ENCODE measurements at regions not wholly inside any gene's neighbourhood (a gene's known extent, or its start where the extent isn't known, plus 50 kb on each side); places are given as distances from the start of the nearest gene placed in this dataset.

GRCh38 chr5:156103155-156103885 lies 223.6 kb upstream of the SGCD start:
- ATAC-seq (no peak), DNase-seq (no peak)
- Histone ChIP-seq H3K4me3 (no peak overlapping the region), H3K27ac (no peak overlapping the region), H3K9me3 (no peaks in the 10 kb centered on the region), H3K36me3 (ENCODE audit: insufficient read depth in 1 of 2, low read depth in 1 of 2) (no peaks in the 10 kb centered on the region), H3K27me3 (ENCODE audit: insufficient read depth in 3 of 3, low read length in 2 of 3) (no peaks in the 10 kb centered on the region), H3K4me1 (no peaks in the 10 kb centered on the region)
- 89 to 91% (median 91%) methylated on average over 2 of the region's 2 CpGs for WGBS, 3 donors
- intact Hi-C loops (cut with DNase I): no loop called here
- TF ChIP-seq, protein P1, sequence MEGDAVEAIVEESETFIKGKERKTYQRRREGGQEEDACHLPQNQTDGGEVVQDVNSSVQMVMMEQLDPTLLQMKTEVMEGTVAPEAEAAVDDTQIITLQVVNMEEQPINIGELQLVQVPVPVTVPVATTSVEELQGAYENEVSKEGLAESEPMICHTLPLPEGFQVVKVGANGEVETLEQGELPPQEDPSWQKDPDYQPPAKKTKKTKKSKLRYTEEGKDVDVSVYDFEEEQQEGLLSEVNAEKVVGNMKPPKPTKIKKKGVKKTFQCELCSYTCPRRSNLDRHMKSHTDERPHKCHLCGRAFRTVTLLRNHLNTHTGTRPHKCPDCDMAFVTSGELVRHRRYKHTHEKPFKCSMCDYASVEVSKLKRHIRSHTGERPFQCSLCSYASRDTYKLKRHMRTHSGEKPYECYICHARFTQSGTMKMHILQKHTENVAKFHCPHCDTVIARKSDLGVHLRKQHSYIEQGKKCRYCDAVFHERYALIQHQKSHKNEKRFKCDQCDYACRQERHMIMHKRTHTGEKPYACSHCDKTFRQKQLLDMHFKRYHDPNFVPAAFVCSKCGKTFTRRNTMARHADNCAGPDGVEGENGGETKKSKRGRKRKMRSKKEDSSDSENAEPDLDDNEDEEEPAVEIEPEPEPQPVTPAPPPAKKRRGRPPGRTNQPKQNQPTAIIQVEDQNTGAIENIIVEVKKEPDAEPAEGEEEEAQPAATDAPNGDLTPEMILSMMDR (IDR thresholded peaks at IDR 0.05): no peak

DNA sequence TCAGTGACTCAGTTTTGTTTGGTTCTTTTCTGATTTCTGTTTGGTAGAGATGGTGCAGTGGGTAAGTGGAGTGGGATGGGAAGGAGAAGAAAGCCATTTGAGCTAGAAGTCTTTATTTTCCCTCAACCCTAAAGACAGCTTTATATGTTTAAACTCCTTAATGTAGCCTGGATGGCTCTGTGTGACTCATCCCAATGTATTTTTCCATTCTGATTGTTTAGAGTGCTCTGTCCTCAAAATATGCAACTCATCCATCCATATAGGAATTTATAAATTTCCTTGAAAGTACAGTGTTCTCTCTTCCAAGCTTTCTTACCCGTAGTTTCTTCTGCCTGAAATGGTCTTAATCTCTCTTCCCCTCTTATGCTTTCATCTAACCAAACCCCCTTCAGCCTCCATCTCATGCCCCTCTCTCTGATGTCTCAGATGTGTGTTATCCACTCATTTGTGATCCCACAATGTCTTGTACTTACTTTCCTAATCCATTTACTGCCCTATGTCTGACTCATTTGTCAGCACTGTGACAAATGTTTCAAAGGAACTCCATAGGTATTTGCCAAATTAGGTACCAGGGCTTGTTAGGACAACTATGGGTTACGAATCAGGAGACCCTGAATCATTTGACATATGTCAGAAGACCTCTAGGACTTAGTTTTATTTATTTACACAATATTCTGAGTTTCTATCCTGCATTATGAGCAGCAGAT lies 217.5 kb upstream of the SGCD start:
- WGBS, 3 donors: 70 to 85% (median 78%) methylated on average over 2 of the region's 2 CpGs
- no peak overlapping the region for H3K27ac ChIP-seq
- no peak for DNase-seq
- intact Hi-C loops (cut with DNase I): no loop called here
- ATAC-seq: no peak
- TF ChIP-seq, protein P1 (IDR thresholded peaks at IDR 0.05): no peak
- H3K4me1 ChIP-seq: no peaks in the 10 kb centered on the region
- no peaks in the 10 kb centered on the region for H3K9me3 ChIP-seq
- no peaks in the 10 kb centered on the region for H3K27me3 ChIP-seq (ENCODE audit: insufficient read depth in 3 of 3, low read length in 2 of 3)
- H3K4me3 ChIP-seq: no peak overlapping the region
- no peaks in the 10 kb centered on the region for H3K36me3 ChIP-seq (ENCODE audit: insufficient read depth in 1 of 2, low read depth in 1 of 2)

DNA sequence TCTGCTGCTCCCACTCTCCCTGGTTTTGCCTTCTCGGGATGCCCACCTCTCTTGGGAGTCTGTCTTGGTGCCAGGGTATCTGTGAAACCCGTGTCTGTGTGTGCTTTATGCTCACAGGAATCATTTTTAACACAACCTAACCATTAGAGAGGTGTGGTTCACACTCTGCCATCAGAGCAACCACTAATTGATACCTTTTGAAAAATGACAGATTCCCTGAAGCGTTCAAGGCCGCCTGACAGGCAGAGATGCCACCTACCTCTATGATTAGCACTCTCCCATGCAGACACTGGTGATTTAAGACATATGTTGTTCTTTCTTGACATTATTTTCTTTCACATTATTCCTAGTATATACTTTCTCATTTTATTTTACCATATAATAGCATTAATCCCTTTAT lies 207.3 kb upstream of the SGCD start:
- WGBS, 3 donors: 87 to 89% (median 87%) methylated on average over 4 of the region's 4 CpGs
- ATAC-seq: no peak
- no peaks in the 10 kb centered on the region for H3K9me3 ChIP-seq
- H3K27me3 ChIP-seq (ENCODE audit: insufficient read depth in 3 of 3, low read length in 2 of 3): no peaks in the 10 kb centered on the region
- DNase-seq: no peak
- no peaks in the 10 kb centered on the region for H3K36me3 ChIP-seq (ENCODE audit: insufficient read depth in 1 of 2, low read depth in 1 of 2)
- no peak overlapping the region for H3K27ac ChIP-seq
- no peak overlapping the region for H3K4me3 ChIP-seq
- H3K4me1 ChIP-seq: peaks cover 11% of the 10 kb centered on the region
- TF ChIP-seq, protein P1 (IDR thresholded peaks at IDR 0.05): no peak
- intact Hi-C loops (cut with DNase I): no loop called here

DNA sequence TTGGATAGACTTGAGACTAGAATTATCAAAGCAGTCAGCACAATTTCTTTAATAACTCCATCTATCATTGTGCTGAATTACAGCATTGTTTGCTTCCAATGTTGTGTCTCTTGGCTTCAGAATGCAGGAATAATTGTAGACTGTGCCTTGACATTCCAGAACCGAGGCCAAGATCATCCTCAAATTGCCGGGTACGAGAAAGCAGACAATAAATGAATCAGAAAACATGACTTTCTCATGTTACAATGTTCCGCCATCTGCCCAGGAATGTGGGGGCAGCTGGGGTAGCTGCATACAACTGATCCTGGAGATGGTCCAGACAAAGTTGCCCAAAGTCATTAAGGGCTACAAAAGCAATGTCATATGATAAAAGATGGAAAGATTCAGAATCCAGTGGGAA lies 206.2 kb upstream of the SGCD start:
- ATAC-seq (no peak), DNase-seq (no peak)
- intact Hi-C loops (cut with DNase I): no loop called here
- Histone ChIP-seq H3K27ac (no peak overlapping the region), H3K27me3 (ENCODE audit: insufficient read depth in 3 of 3, low read length in 2 of 3) (no peaks in the 10 kb centered on the region), H3K4me3 (no peak overlapping the region), H3K36me3 (ENCODE audit: insufficient read depth in 1 of 2, low read depth in 1 of 2) (no peaks in the 10 kb centered on the region), H3K4me1 (peaks cover 11% of the 10 kb centered on the region), H3K9me3 (no peaks in the 10 kb centered on the region)
- TF ChIP-seq, protein P1 (IDR thresholded peaks at IDR 0.05): no peak
- WGBS, 3 donors: 22 to 32% (median 26%) methylated on average over 4 of the region's 4 CpGs
